ENCODE measurements at regions not wholly inside any gene's neighbourhood (a gene's known extent, or its start where the extent isn't known, plus 50 kb on each side); places are given as distances from the start of the nearest gene placed in this dataset.

GRCh38 chrX:42602136-42602535, 175.8 kb downstream of the PPP1R2C start:
- no peak for TF ChIP-seq CTCF (IDR thresholded peaks at IDR 0.05)
- no peak for TF ChIP-seq POLR2A (IDR thresholded peaks at IDR 0.05)
